ENCODE measurements at regions not wholly inside any gene's neighbourhood (a gene's known extent, or its start where the extent isn't known, plus 50 kb on each side); places are given as distances from the start of the nearest gene placed in this dataset.

DNA sequence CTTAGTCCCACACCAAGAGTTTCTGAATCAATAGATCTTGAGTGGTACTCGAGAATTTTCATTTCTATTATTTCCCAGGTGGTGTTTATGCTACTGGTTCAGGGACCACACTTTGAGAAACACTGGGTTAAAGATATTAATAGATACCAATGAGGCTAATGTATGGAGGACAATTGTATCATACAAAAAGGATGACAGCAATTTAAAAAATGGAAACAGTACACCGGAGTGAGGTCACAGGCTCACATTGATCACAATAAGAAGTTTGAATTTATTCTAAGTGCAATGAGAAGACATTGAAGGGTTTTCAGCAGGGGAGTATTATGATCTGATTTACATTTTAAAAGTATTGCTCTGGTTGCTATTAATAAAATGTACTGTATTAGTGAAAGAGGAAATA is 488.3 kb downstream of the PCDH17 start:
- no peaks in the 10 kb centered on the region for H3K4me1 ChIP-seq
- intact Hi-C loops (cut with DNase I), result no loop called here
- H3K9me3 ChIP-seq, result no peaks in the 10 kb centered on the region
- no peaks in the 10 kb centered on the region for H3K36me3 ChIP-seq
- ATAC-seq, result no peak
- H3K27ac ChIP-seq, result no peak overlapping the region
- DNase-seq, result no peak
- H3K27me3 ChIP-seq (ENCODE audit: low read depth), result no peaks in the 10 kb centered on the region
- TF ChIP-seq, protein P1, sequence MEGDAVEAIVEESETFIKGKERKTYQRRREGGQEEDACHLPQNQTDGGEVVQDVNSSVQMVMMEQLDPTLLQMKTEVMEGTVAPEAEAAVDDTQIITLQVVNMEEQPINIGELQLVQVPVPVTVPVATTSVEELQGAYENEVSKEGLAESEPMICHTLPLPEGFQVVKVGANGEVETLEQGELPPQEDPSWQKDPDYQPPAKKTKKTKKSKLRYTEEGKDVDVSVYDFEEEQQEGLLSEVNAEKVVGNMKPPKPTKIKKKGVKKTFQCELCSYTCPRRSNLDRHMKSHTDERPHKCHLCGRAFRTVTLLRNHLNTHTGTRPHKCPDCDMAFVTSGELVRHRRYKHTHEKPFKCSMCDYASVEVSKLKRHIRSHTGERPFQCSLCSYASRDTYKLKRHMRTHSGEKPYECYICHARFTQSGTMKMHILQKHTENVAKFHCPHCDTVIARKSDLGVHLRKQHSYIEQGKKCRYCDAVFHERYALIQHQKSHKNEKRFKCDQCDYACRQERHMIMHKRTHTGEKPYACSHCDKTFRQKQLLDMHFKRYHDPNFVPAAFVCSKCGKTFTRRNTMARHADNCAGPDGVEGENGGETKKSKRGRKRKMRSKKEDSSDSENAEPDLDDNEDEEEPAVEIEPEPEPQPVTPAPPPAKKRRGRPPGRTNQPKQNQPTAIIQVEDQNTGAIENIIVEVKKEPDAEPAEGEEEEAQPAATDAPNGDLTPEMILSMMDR (IDR thresholded peaks at IDR 0.05), result no peak
- no peak overlapping the region for H3K4me3 ChIP-seq

DNA sequence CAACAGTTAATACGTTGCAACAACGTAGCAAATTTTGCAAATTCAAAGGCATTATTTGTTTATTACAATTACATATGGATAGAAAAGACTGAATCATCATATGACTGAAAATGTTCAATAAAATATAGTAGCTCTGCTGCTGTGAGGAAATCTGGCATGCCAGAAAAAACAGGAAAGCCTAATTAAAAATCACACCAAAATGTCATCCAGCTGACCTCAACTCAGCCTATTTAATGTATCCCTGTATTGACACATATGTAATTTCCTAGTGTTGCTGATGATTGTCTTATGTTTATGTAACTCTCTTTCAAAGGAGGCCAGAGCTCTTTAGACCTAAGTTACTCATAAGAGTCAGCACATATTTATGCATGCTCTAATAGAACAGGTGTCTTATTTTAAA is 495.0 kb downstream of the PCDH17 start:
- intact Hi-C loops (cut with DNase I), result no loop called here
- no peak overlapping the region for H3K27ac ChIP-seq
- DNase-seq (no peak), ATAC-seq (no peak)
- H3K4me1 ChIP-seq, result no peaks in the 10 kb centered on the region
- H3K36me3 ChIP-seq, result no peaks in the 10 kb centered on the region
- TF ChIP-seq, protein P1 (IDR thresholded peaks at IDR 0.05), result no peak
- peaks cover 4% of the 10 kb centered on the region for H3K9me3 ChIP-seq
- H3K4me3 ChIP-seq, result no peak overlapping the region
- H3K27me3 ChIP-seq (ENCODE audit: low read depth), result no peaks in the 10 kb centered on the region

DNA sequence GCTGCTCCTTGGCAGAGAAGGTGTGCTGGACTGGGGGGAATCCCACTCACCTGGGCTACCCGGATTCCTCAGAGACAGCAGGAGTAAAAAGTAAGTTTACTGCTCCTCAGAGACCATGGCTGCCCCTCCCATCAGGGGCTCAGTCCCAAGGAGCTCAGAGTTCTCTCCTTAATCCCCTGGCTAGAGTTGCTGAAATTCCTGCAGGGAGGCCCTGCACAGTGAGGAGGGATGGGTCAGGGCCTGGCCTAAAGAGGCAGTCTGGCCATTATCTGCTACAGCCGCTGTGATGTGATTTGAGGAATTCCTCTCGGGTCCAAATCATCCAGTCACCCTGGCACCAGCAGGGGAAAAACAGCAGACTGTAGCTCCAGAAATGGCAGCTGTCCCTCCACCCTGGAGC is 502.5 kb downstream of the PCDH17 start:
- TF ChIP-seq, protein P1 (IDR thresholded peaks at IDR 0.05), result no peak
- no peak overlapping the region for H3K4me3 ChIP-seq
- intact Hi-C loops (cut with DNase I), result no loop called here
- H3K9me3 ChIP-seq, result peaks cover 4% of the 10 kb centered on the region
- H3K27ac ChIP-seq, result no peak overlapping the region
- H3K27me3 ChIP-seq (ENCODE audit: low read depth), result no peaks in the 10 kb centered on the region
- ATAC-seq, result no peak
- no peaks in the 10 kb centered on the region for H3K36me3 ChIP-seq
- DNase-seq, result no peak
- no peaks in the 10 kb centered on the region for H3K4me1 ChIP-seq

DNA sequence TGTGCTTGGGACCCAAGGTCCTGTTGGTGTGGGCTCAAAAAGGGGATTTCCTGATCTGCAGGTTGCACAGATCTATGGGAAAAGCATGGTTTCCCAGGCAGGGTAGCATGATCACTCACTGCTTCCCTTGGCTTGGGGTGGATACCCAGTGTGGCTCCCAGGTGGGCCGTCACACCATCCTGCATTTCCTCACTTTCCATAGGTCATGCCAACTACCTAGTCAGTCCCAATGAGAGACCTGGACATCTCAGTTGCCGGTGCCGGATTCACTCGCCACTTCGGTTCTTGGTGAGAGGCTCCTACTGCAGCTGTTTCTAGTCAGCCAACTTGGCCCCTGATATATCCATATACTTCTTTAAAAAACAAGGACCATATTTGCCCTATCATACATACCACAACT is 503.0 kb downstream of the PCDH17 start:
- peaks cover 4% of the 10 kb centered on the region for H3K9me3 ChIP-seq
- TF ChIP-seq, protein P1 (IDR thresholded peaks at IDR 0.05), result no peak
- no peak overlapping the region for H3K27ac ChIP-seq
- intact Hi-C loops (cut with DNase I), result no loop called here
- no peaks in the 10 kb centered on the region for H3K27me3 ChIP-seq (ENCODE audit: low read depth)
- ATAC-seq (no peak), DNase-seq (no peak)
- no peaks in the 10 kb centered on the region for H3K36me3 ChIP-seq
- no peak overlapping the region for H3K4me3 ChIP-seq
- H3K4me1 ChIP-seq, result no peaks in the 10 kb centered on the region

DNA sequence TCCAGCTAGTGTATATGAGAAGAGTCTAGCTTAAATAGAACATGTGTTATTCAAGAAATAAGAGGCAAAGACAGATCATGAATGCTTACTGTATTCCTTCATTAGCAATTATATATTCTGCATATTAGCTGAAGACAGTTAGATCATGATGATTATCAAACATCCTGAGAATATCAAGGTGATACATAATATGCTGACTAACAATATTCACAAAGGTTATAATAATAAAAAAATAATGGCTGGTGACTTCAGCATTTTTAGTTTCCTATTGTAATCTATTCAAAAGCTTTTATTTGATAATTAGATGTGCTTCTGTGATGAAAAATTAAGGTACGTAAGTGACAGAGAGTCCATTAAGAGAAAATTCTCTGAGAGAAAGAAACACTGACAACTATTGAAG is 511.4 kb downstream of the PCDH17 start:
- intact Hi-C loops (cut with DNase I), result no loop called here
- no peak overlapping the region for H3K27ac ChIP-seq
- no peaks in the 10 kb centered on the region for H3K9me3 ChIP-seq
- DNase-seq (no peak), ATAC-seq (no peak)
- H3K4me1 ChIP-seq, result no peaks in the 10 kb centered on the region
- no peaks in the 10 kb centered on the region for H3K27me3 ChIP-seq (ENCODE audit: low read depth)
- TF ChIP-seq, protein P1 (IDR thresholded peaks at IDR 0.05), result no peak
- no peaks in the 10 kb centered on the region for H3K36me3 ChIP-seq
- no peak overlapping the region for H3K4me3 ChIP-seq

DNA sequence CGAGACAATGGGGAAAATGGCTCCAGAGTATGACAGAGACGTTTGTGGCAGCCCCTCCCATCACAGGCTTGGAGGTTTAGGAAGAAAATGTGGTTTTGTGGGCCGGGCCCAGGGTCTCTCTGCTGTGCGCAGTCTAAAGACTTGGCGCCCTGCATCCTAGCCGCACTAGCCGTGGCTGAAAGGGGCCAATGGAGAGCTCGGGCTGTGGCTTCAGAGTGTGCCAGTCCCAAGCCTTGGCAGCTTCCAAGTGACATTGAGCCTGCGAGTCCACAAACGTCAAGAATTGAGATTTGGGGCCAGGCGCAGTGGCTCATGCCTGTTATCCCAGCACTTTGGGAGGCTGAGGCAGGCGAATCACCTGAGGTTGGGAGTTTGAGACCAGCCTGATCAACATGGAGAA is 513.1 kb downstream of the PCDH17 start:
- ATAC-seq (no peak), DNase-seq (no peak)
- intact Hi-C loops (cut with DNase I), result no loop called here
- no peaks in the 10 kb centered on the region for H3K36me3 ChIP-seq
- H3K27me3 ChIP-seq (ENCODE audit: low read depth), result no peaks in the 10 kb centered on the region
- H3K9me3 ChIP-seq, result no peaks in the 10 kb centered on the region
- no peak overlapping the region for H3K27ac ChIP-seq
- H3K4me1 ChIP-seq, result no peaks in the 10 kb centered on the region
- TF ChIP-seq, protein P1 (IDR thresholded peaks at IDR 0.05), result no peak
- no peak overlapping the region for H3K4me3 ChIP-seq
